AG08396 (cell line): ENCODE measurements at regions not wholly inside any gene's neighbourhood (a gene's known extent, or its start where the extent isn't known, plus 50 kb on each side); places are given as distances from the start of the nearest gene placed in this dataset.

Source experiments
- DNase-seq: peaks from one replicate; pipeline ENCODE4 v3.0.0; 2012; ENCODE audit warnings: low spot score, mixed read lengths

- no peak for DNase-seq
Measured at GRCh38 chr1:81478219-81478618, 322.5 kb upstream of the ADGRL2 start.

GRCh38 chr1:81477710-81478109, 323.0 kb upstream of the ADGRL2 start:
- peak; percentile 5 for DNase-seq

- no peak for DNase-seq
Measured at GRCh38 chr1:81472387-81472786, 328.3 kb upstream of the ADGRL2 start.

- no peak for DNase-seq
Measured at GRCh38 chr1:81471255-81471654, 329.5 kb upstream of the ADGRL2 start.

- no peak for DNase-seq
Measured at GRCh38 chr1:81470275-81470674, 330.5 kb upstream of the ADGRL2 start.

GRCh38 chr1:81467383-81467782, 333.4 kb upstream of the ADGRL2 start:
- DNase-seq, result no peak

- no peak for DNase-seq
Measured at GRCh38 chr1:81466961-81467360, 333.8 kb upstream of the ADGRL2 start.

GRCh38 chr1:81463936-81464837, 336.5 kb upstream of the ADGRL2 start:
- DNase-seq, result no peak

- no peak for DNase-seq
Measured at GRCh38 chr1:81459043-81459442, 341.7 kb upstream of the ADGRL2 start.

- DNase-seq, result no peak
Measured at GRCh38 chr1:81458186-81458585, 342.5 kb upstream of the ADGRL2 start.

GRCh38 chr1:81455481-81455880, 345.3 kb upstream of the ADGRL2 start:
- DNase-seq, result no peak

GRCh38 chr1:81453971-81454370, 346.8 kb upstream of the ADGRL2 start:
- no peak for DNase-seq

GRCh38 chr1:81453367-81453703, 347.4 kb upstream of the ADGRL2 start:
- DNase-seq, result no peak

GRCh38 chr1:81452693-81453366, 347.9 kb upstream of the ADGRL2 start:
- no peak for DNase-seq

GRCh38 chr1:81449786-81450185, 350.9 kb upstream of the ADGRL2 start:
- DNase-seq, result no peak

GRCh38 chr1:81446000-81446669, 354.6 kb upstream of the ADGRL2 start:
- DNase-seq, result no peak

GRCh38 chr1:81443288-81443687, 357.4 kb upstream of the ADGRL2 start:
- DNase-seq, result no peak

- DNase-seq, result no peak
Measured at GRCh38 chr1:81439046-81439823, 361.5 kb upstream of the ADGRL2 start.

GRCh38 chr1:81437649-81438048, 363.1 kb upstream of the ADGRL2 start:
- DNase-seq, result no peak

GRCh38 chr1:81437213-81437612, 363.5 kb upstream of the ADGRL2 start:
- no peak for DNase-seq

- DNase-seq, result no peak
Measured at GRCh38 chr1:81435175-81435574, 365.6 kb upstream of the ADGRL2 start.

GRCh38 chr1:81433676-81434075, 367.1 kb upstream of the ADGRL2 start:
- DNase-seq, result no peak
